Kidney (tissue), 13 donors: ENCODE measurements at regions not wholly inside any gene's neighbourhood (a gene's known extent, or its start where the extent isn't known, plus 50 kb on each side); places are given as distances from the start of the nearest gene placed in this dataset.
"Not testable (repeated sequence)": the region's sequence is repeated elsewhere in the genome, so short reads cannot be mapped to it uniquely, and the experiment has no call there.

ENCODE experiments used
- DNase-seq, 5 donors: peaks; one replicate each; pipeline ENCODE4 v3.0.0-alpha.2; 2013 to 2020
- FAIRE-seq: peaks from 2 replicates; lab custom pipeline; 2012; peaks lifted over from hg19 to GRCh38; lab: Jason Lieb, UNC
- H3K27ac ChIP-seq, 2 donors: one replicate each; pipeline ENCODE4 v1.7.0; 2013; ENCODE audit warnings: low read depth in 2 of 2, low read length in 2 of 2, inconsistent platforms in 1 of 2
- H3K27me3 ChIP-seq: one replicate; pipeline ENCODE4 v1.7.1; 2013; ENCODE audit warnings: low read length, inconsistent platforms; ENCODE audit not compliant: control insufficient read depth, insufficient read depth
- H3K36me3 ChIP-seq, 3 donors: one replicate each; pipeline versions ENCODE4 v1.7.0 to v1.7.1; 2013; ENCODE audit warnings: low read length in 3 of 3, control low read depth in 1 of 3, inconsistent platforms in 1 of 3; ENCODE audit not compliant: insufficient read depth in 3 of 3, control insufficient read depth in 2 of 3
- H3K4me1 ChIP-seq, 3 donors: one replicate each; pipeline versions ENCODE4 v1.7.0 to v1.7.1; 2013; ENCODE audit warnings: low read length in 3 of 3, inconsistent platforms in 1 of 3, low read depth in 1 of 3; ENCODE audit not compliant: control insufficient read depth in 2 of 3, insufficient read depth in 2 of 3
- H3K4me3 ChIP-seq, 3 donors: one replicate each; pipeline versions ENCODE4 v1.7.0 to v1.8.1; 2013; ENCODE audit warnings: low read length in 3 of 3, control low read depth in 1 of 3, inconsistent platforms in 1 of 3
- H3K9ac ChIP-seq, 3 donors: one replicate each; pipeline versions ENCODE4 v1.7.0 to v1.7.1; 2013; ENCODE audit warnings: low read length in 3 of 3, control low read depth in 1 of 3, inconsistent platforms in 1 of 3
- H3K9me3 ChIP-seq, 3 donors: one replicate each; pipeline versions ENCODE4 v1.7.0 to v1.7.1; 2013; ENCODE audit warnings: low read length in 3 of 3, control low read depth in 1 of 3, inconsistent platforms in 1 of 3; ENCODE audit not compliant: control insufficient read depth in 2 of 3, insufficient read depth in 1 of 3
- intact Hi-C: fragments of 100-400 bp; cut with DNase I; formaldehyde crosslinking; loops from one replicate; pipeline ENCODE4 v1.11.1; 2022
- TF ChIP-seq, protein P1 (sequence below): IDR thresholded peaks from 3 replicates; pipeline ENCODE4 v1.5.1; 2012; ENCODE audit warnings: mild to moderate bottlenecking, moderate library complexity, borderline replicate concordance; ENCODE audit not compliant: insufficient read depth; ENCODE audit errors: extremely low read depth
- donor health status: control.
- donor health status: control.
- donor health status: control.
- donor health status: control.
- donor health status: control.
- donor health status: DM: yes; HTN: yes; CAD: no.
- donor health status: Normal renal cell carcinoma (clear cell type).

DNA sequence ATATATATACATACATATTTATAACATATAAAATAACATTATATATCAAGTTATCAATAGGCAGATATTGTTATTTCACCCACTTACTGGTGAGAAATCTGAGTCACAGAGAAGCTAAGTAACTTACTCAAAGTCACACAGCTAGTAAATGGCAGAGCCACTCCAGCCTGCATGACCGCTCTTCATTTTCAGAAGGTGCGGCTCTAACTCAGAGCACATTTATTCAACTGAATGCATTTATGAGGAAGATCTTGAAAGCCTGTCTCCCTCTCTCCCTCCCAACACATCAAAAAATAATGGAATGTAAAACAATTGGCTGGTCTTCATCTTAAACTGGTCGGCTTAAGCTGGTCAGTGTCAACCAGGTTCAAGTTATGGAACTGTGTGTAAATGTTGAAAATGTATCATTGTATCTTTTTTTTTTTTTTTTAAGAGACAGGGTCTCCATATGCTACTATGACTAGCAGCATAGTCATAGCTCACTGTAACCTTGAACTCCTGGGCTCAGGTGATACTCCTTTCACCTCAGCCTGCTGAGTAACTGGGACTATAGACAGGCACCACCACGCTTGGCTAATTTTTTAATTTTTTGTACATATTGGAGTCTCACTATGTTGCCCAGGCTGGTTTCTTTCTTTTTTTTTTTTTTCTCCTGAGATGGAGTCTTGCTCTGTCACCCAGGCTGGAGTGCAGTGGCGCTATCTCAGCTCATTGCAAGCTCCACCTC is 70.7 kb upstream of the NCOA3 start:
- FAIRE-seq (no peak), DNase-seq (no peak)
- no peak overlapping the region for H3K27ac ChIP-seq
- H3K4me3 ChIP-seq: no peak overlapping the region
- peaks cover 0 to 8% (median 0%) of the 10 kb centered on the region in 3 donors for H3K9me3 ChIP-seq
- H3K4me1 ChIP-seq: peaks cover 0 to 3% (median 0%) of the 10 kb centered on the region in 3 donors
- H3K27me3 ChIP-seq: no peaks in the 10 kb centered on the region
- no peaks in the 10 kb centered on the region for H3K36me3 ChIP-seq
- intact Hi-C loops: no loop called here
- H3K9ac ChIP-seq: no peak overlapping the region
- TF ChIP-seq, protein P1, sequence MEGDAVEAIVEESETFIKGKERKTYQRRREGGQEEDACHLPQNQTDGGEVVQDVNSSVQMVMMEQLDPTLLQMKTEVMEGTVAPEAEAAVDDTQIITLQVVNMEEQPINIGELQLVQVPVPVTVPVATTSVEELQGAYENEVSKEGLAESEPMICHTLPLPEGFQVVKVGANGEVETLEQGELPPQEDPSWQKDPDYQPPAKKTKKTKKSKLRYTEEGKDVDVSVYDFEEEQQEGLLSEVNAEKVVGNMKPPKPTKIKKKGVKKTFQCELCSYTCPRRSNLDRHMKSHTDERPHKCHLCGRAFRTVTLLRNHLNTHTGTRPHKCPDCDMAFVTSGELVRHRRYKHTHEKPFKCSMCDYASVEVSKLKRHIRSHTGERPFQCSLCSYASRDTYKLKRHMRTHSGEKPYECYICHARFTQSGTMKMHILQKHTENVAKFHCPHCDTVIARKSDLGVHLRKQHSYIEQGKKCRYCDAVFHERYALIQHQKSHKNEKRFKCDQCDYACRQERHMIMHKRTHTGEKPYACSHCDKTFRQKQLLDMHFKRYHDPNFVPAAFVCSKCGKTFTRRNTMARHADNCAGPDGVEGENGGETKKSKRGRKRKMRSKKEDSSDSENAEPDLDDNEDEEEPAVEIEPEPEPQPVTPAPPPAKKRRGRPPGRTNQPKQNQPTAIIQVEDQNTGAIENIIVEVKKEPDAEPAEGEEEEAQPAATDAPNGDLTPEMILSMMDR: no peak

DNA sequence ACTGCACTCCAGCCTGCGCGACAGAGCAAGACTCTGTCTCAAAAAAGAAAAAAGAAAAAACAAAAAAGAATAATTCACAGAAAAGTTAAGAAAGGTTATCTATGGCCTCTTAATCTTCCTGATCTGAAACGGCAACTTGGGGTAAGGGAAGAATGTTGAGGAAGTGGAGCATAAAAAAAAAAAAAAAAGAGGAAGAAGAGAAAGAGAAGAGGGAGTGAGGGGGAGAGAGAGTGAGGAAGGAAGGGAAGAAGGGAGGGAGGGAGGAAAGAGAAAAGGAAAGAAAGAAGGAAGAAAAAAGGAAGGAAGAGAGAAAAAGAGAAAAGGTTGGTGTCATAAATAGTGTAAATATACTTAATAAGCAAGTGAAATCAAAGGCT is 68.9 kb upstream of the NCOA3 start:
- peaks cover 0 to 3% (median 0%) of the 10 kb centered on the region in 3 donors for H3K4me1 ChIP-seq
- H3K9ac ChIP-seq: no peak overlapping the region
- H3K27ac ChIP-seq: no peak overlapping the region
- FAIRE-seq (no peak), DNase-seq (no peak)
- no peaks in the 10 kb centered on the region for H3K9me3 ChIP-seq
- intact Hi-C loops: no loop called here
- H3K4me3 ChIP-seq: no peak overlapping the region
- no peaks in the 10 kb centered on the region for H3K36me3 ChIP-seq
- H3K27me3 ChIP-seq: no peaks in the 10 kb centered on the region
- TF ChIP-seq, protein P1: no peak

DNA sequence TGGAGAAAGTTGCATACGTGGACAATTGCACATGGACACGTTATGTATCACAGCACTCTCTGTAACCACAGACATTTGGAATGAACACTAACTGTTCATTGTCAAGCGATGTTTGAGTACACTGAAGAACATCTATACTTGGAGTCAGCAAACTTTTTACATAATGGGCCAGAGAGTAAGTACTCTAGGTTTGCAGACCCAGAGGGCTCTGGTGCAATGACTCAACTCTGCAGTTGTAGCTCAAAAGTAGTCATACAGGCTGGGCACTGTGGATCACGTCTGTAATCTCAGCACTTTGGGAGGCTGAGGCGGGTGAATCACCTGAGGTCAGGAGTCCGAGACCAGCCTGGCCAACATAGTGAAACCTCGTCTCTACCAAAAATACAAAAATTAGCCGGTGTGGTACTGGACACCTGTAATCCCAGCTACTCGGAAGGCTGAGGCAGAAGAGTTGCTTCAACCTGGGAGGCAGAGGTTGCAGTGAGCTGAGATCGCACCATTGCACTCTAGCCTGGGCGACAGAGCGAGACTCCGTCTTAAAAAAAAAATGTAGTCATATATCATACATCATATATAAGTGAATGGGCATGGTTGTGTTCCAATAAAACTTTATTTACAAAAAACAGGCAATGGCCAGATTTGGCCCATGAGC is 67.4 kb upstream of the NCOA3 start:
- H3K9ac ChIP-seq, H3K27me3 ChIP-seq, intact Hi-C loops, DNase-seq, FAIRE-seq, H3K9me3 ChIP-seq, H3K27ac ChIP-seq, H3K4me3 ChIP-seq, H3K4me1 ChIP-seq, H3K36me3 ChIP-seq: not testable (repeated sequence)
